HG03565 (cell line): ENCODE measurements at regions not wholly inside any gene's neighbourhood (a gene's known extent, or its start where the extent isn't known, plus 50 kb on each side); places are given as distances from the start of the nearest gene placed in this dataset.
"Not testable (repeated sequence)": the region's sequence is repeated elsewhere in the genome, so short reads cannot be mapped to it uniquely, and the experiment has no call there.

Source experiments
- ATAC-seq: cut with Tn5 transposase; IDR thresholded peaks from one replicate; pipeline ENCODE4 v1.9.1; 2021; ENCODE audit warnings: mild to moderate bottlenecking, moderate library complexity; ENCODE audit not compliant: unreplicated experiment

- no peak for ATAC-seq
Measured at GRCh38 chr4:71841336-71841735, 57.5 kb upstream of the GC start.

- no peak for ATAC-seq
Measured at GRCh38 chr4:71847300-71847699, 63.4 kb upstream of the GC start.

GRCh38 chr4:71855944-71856343 lies 72.1 kb upstream of the GC start:
- ATAC-seq: no peak

DNA sequence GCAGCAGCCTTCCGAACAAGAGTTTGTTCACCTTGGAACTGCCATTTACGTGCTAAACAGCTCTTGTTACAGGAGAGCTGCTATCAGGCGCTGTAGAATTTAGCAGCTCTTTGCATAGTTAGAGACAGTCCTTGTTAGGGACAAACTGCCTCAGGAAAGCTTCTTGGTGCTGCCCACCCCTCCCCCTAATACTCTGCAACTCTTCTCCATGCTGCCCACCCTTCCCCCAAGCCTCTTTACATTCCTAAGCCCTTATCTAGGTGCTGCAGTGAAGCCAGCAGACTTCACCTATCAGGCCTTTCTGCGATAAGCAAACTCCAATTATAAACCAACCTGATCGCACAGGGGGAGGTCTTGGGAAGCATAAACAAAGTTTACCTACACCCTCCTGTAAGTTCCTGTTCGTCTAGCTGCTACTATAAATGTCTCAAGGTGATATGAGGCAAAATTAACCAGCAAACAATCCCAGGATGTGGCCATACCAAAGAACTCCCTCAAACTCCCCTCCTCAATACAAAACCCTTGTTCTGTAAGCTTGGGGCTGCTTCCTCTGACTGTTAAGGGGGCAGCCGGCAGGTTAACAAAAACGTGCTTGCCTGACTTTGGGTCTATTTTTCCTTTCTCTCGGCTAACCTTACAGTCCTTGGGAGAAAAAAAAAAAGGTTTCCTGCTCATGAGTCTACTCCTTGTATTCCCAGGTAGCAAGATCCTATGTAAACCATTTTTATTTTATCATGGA lies 74.0 kb upstream of the GC start:
- no peak for ATAC-seq

DNA sequence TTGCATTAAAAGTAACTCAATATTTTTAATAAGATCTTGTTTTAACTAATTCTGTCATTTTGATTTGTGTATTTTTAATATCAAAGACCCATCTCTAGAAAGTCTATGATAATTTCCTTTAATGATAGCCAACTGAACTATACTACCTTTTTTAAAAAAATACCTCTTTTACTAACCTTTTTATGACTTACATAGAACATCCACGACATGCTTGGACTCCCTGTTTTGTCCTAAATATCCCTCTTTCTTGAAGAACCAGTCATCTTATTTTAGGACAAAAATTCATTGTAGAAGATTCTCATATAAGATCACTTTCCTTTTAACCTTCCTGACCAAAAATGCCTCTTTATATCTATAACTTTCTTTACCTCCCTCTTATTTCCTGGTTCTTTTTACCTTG lies 76.8 kb upstream of the GC start:
- no peak for ATAC-seq

DNA sequence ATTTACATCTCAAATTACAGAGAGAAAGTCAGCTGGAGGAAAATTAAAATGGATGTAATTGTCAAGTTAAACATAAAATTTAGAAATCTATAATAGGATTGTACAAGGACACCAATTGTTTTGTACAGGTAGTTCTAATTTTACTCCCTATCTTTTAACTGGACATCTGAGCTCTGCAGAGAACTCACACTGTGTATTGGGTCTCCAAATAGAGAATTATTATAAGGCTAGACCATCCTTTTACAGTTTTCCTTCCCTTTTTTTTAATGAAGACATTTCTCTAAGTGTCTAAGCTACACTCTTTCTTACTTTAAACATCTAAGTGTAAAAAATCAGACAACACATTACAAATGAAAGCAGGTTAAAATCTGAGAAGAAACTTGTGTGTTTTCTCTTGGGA lies 78.4 kb upstream of the GC start:
- ATAC-seq: no peak

DNA sequence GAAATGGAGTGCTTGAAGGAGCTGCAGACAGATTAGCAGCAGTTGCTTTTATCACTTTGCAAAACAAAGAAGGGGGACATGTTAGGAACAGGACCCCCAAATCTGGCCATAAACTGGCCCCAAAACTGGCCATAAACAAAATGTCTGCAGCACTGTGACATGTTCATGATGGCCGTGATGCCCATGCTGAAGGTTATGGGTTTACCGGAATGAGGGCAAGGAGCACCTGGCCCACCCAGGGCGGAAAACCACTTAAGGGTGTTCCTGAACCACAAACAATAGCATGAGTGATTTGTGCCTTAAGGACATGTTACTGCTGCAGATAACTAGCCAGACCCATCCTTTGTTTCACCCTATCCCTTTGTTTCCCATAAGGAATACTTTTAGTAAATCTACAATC lies 79.6 kb upstream of the GC start:
- ATAC-seq: no peak

DNA sequence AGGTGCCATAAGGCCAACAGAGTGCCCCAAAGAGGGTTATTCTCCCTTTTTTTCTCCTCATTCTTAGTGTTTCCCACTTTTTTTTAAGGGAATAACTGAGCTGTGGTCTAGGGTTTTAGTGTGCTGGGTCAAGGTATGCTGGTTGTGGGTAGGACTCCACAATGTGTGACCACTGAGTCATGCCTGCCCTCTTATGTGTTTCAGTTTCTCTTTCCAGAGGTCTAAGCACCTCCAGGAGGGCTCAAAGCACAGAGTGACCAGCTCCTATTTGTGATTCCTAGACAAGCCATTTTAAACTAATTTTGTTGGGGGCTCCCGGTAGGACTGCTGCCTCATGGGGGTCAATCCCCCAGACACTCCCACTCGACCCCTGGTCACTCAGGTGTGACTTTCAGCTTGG lies 80.5 kb upstream of the GC start:
- ATAC-seq: no peak

DNA sequence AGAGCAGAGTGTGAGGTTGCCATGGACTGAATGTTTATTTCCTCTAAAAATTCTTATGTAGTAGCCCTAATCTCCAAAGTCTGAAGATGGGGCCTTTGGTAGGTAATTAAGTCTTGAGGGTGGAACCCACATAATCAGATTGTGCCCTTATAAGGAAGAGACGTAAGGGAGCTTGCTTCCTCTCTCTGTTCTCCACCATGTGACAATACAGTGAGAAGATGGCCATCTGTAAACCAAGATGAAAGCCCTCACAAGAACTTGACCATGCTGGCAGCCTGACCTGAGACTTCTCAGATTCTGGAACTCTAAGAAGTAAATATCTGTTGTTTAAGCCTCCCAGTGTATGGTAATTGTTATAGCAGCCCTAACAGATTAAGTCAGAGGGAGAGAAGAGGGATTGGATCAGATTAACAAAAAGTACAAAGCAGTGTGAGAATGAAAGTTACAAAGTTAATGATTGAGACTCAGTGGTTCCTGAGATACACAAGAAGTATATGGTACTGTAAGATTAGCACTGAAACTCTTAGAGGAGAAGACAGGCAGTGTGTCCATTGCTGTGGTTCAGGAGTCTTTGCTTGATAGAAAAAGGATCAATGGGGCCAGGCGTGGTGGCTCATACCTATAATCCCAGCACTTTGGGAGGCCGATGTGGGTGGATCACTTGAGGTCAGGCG lies 82.5 kb upstream of the GC start:
- no peak for ATAC-seq

- no peak for ATAC-seq
Measured at GRCh38 chr4:71867598-71867997, 83.7 kb upstream of the GC start.

- no peak for ATAC-seq
Measured at GRCh38 chr4:71870456-71870855, 86.6 kb upstream of the GC start.

DNA sequence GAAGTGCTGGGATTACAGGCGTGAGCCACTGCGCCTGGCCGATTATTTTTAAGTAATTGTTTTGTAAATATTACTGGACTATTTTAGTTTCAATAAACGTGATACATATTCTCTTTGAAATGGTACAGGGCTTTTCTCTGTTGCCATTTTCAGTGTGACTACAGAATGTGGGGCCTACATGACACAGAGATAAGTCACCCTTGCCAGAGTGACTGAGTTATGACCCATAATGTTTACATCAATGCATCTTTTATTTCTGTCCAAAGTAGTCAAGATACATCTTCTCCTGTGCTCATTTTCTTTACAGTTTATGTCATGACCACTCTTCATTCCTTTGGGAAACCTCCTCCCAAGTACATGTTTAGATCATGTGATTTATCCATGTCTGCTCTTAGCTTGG lies 88.3 kb upstream of the GC start:
- ATAC-seq: no peak

GRCh38 chr4:71872767-71873415 lies 89.0 kb upstream of the GC start:
- ATAC-seq: no peak

GRCh38 chr4:71878376-71878775 lies 94.5 kb upstream of the GC start:
- ATAC-seq: no peak

- no peak for ATAC-seq
Measured at GRCh38 chr4:71882113-71882841, 98.4 kb upstream of the GC start.

GRCh38 chr4:71900366-71900765 lies 116.5 kb upstream of the GC start:
- ATAC-seq: peak; percentile 82

- not testable (repeated sequence) for ATAC-seq
Measured at GRCh38 chr4:71905594-71905993, 121.7 kb upstream of the GC start.

DNA sequence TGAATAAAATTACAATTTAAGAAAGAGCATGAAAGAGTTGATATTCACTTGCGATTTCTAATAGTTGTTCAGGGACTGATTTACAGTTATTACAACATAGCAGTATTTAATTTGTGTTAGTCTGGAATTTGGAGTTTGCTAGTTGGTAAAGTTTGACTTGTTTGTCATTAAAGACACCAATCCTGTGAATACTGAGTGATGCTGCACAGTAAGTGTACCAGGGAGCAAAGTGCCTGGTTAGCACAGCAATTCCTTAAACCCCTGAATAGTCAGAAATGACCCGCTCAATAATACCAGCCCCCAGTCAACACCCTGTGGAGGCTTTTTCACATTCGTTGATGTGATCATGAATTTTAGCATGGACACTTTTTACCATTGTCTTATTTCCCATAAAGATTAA lies 122.2 kb upstream of the GC start:
- ATAC-seq: no peak

DNA sequence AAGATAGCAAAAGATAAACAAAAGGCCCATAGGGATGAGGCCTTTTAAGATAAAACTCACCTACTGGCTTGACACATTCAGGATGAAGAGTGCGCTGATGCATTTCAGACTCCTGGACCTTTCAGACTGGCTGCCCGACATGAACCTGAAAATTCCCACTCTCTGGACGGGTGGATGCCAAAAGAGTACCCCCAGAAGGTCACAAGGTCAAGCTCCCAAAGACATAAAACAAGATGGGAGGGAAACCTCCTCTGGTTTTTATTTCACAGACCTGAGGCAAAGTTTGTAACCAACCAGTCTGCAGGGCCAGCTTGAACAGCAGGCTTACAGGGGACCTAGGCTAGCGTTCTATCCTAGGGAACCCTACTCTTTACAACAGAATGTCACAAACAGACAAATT lies 123.2 kb upstream of the GC start:
- ATAC-seq: no peak

GRCh38 chr4:71907782-71908181 lies 123.9 kb upstream of the GC start:
- peak; percentile 76 for ATAC-seq

DNA sequence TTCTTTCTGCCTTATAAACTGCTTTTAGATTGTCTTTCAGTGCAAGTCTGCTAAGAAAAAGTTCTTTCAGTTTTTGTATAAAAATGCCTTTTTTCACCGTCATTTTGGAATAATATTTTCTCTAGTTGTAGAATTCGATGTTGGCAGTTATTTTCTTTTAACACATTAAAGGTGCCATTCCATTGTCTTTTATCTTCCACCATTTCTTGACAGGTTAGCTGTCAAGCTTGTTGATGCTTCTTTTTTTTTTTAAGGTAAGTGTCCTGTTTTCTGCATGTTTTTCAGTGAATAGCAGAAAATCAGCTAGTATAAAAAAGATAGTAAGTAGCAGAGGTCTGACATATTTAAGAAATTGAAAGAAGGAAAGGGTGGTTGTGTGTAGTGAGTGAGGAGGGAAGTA lies 118.5 kb upstream of the NPFFR2 start:
- ATAC-seq: no peak

DNA sequence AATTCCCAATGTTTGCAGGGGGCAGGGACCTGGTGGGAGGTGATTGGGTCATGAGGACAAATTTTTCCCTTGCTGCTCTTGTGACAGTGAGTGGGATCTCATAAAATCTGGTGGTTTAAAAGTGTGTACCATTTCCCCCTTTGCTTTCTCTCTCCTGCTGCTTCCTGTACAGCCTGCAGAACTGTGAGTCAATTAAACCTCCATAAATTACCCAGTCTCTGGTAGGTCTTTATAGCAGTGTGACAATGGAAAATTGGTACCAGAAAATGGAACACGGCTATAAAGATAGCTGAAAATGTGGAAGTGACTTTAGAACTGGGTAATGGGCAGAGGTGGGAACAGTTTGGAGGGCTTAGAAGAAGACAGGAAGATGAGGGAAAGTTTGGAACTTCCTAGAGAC lies 108.7 kb upstream of the NPFFR2 start:
- ATAC-seq: no peak
